ENCODE measurements at regions not wholly inside any gene's neighbourhood (a gene's known extent, or its start where the extent isn't known, plus 50 kb on each side); places are given as distances from the start of the nearest gene placed in this dataset.

DNA sequence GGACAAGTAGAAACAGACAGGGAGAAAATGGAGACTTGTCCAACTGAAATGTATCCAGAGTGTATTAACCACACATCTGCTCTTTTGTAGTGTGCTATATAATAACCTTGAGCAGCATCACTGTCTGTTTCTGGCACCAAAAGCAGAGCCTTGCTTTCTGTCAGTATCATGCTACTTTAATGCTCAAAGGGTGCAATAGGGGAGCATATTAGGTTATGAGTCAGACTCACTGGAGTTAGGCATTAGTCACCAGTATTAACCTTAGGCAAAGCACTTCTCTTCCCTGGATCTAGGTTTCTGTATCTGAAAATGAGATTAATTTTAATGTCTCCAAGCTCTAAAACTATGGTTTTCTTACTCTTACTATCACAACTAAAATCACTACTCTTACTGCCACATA is 280.1 kb downstream of the TFAP2B start:
- Histone ChIP-seq H3K9me2 (ENCODE audit: insufficient read depth, low read length) (no peaks in the 10 kb centered on the region), H3K4me3 (ENCODE audit: low read length) (no peak overlapping the region)

DNA sequence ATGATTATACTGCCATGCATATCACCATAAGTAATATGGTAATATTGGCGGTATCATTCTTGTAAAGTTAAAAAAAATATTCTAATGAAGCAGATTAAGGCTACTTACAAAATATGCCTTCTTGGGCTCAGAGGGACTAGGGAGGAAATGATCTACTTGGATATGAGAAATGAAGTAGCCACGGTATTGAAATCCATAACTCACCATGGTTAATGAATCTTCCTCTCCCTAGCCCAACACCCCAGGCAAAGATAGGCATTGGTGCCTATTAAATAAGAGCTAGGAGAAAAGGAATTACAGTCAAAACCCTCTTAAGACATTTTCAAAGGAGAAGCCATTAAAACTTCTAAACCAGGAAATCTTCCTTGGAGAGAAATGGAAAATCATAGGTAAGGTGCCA is 280.5 kb downstream of the TFAP2B start:
- Histone ChIP-seq H3K9me3 (ENCODE audit: low read length) (no peaks in the 10 kb centered on the region), H3K36me3 (ENCODE audit: insufficient read depth, low read length) (no peaks in the 10 kb centered on the region), H3K9me2 (ENCODE audit: insufficient read depth, low read length) (no peaks in the 10 kb centered on the region), H4K20me1 (ENCODE audit: insufficient read depth) (no peaks in the 10 kb centered on the region), H3K27ac (ENCODE audit: low read length) (no peak overlapping the region), H3K27me3 (ENCODE audit: insufficient read depth, low read depth, low read length) (no peaks in the 10 kb centered on the region), H3K9ac (ENCODE audit: low read length) (no peak overlapping the region), H3K4me2 (ENCODE audit: low read length) (no peak overlapping the region), H3K79me2 (replicated peaks; ENCODE audit: insufficient read depth, low read length) (no peaks in the 10 kb centered on the region), H3F3A (ENCODE audit: insufficient read depth, low read length, poor library complexity, severe bottlenecking) (no peaks in the 10 kb centered on the region), H2AFZ (ENCODE audit: low read depth, low read length) (no peak overlapping the region), H3K4me3 (ENCODE audit: low read length) (no peak overlapping the region)
- TF ChIP-seq TAF1 (IDR thresholded peaks at IDR 0.05; ENCODE audit: low read depth) (no peak), RAD21 (conservative IDR thresholded peaks at IDR 0.05) (no peak), MXI1 (conservative IDR thresholded peaks at IDR 0.05; ENCODE audit: poor library complexity, severe bottlenecking) (no peak), EZH2 (IDR thresholded peaks at IDR 0.05; ENCODE audit: borderline replicate concordance, insufficient read depth, low read length, poor library complexity, severe bottlenecking) (no peak), SMC3 (conservative IDR thresholded peaks at IDR 0.05; ENCODE audit: poor library complexity) (no peak), POLR2AphosphoS5 (IDR thresholded peaks at IDR 0.05) (no peak), EP300 (conservative IDR thresholded peaks at IDR 0.05; ENCODE audit: poor library complexity, severe bottlenecking) (no peak)
- TF ChIP-seq, protein P1, sequence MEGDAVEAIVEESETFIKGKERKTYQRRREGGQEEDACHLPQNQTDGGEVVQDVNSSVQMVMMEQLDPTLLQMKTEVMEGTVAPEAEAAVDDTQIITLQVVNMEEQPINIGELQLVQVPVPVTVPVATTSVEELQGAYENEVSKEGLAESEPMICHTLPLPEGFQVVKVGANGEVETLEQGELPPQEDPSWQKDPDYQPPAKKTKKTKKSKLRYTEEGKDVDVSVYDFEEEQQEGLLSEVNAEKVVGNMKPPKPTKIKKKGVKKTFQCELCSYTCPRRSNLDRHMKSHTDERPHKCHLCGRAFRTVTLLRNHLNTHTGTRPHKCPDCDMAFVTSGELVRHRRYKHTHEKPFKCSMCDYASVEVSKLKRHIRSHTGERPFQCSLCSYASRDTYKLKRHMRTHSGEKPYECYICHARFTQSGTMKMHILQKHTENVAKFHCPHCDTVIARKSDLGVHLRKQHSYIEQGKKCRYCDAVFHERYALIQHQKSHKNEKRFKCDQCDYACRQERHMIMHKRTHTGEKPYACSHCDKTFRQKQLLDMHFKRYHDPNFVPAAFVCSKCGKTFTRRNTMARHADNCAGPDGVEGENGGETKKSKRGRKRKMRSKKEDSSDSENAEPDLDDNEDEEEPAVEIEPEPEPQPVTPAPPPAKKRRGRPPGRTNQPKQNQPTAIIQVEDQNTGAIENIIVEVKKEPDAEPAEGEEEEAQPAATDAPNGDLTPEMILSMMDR (IDR thresholded peaks at IDR 0.05; ENCODE audit: poor library complexity, severe bottlenecking): no peak
- TF ChIP-seq, protein P2, sequence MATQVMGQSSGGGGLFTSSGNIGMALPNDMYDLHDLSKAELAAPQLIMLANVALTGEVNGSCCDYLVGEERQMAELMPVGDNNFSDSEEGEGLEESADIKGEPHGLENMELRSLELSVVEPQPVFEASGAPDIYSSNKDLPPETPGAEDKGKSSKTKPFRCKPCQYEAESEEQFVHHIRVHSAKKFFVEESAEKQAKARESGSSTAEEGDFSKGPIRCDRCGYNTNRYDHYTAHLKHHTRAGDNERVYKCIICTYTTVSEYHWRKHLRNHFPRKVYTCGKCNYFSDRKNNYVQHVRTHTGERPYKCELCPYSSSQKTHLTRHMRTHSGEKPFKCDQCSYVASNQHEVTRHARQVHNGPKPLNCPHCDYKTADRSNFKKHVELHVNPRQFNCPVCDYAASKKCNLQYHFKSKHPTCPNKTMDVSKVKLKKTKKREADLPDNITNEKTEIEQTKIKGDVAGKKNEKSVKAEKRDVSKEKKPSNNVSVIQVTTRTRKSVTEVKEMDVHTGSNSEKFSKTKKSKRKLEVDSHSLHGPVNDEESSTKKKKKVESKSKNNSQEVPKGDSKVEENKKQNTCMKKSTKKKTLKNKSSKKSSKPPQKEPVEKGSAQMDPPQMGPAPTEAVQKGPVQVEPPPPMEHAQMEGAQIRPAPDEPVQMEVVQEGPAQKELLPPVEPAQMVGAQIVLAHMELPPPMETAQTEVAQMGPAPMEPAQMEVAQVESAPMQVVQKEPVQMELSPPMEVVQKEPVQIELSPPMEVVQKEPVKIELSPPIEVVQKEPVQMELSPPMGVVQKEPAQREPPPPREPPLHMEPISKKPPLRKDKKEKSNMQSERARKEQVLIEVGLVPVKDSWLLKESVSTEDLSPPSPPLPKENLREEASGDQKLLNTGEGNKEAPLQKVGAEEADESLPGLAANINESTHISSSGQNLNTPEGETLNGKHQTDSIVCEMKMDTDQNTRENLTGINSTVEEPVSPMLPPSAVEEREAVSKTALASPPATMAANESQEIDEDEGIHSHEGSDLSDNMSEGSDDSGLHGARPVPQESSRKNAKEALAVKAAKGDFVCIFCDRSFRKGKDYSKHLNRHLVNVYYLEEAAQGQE (IDR thresholded peaks at IDR 0.05; ENCODE audit: borderline replicate concordance): no peak

More for the DNA sequence above, 280.1 kb downstream of the TFAP2B start:
- H3K79me2 ChIP-seq (replicated peaks; ENCODE audit: insufficient read depth, low read length): no peaks in the 10 kb centered on the region
- no peak overlapping the region for H2AFZ ChIP-seq (ENCODE audit: low read depth, low read length)
- no peak overlapping the region for H3K27ac ChIP-seq (ENCODE audit: low read length)
- H3K36me3 ChIP-seq (ENCODE audit: insufficient read depth, low read length): no peaks in the 10 kb centered on the region
- no peaks in the 10 kb centered on the region for H3K27me3 ChIP-seq (ENCODE audit: insufficient read depth, low read depth, low read length)
- H3K9me3 ChIP-seq (ENCODE audit: low read length): no peaks in the 10 kb centered on the region
- TF ChIP-seq EP300 (conservative IDR thresholded peaks at IDR 0.05; ENCODE audit: poor library complexity, severe bottlenecking): no peak
- TF ChIP-seq MXI1 (conservative IDR thresholded peaks at IDR 0.05; ENCODE audit: poor library complexity, severe bottlenecking): no peak
- TF ChIP-seq EZH2 (IDR thresholded peaks at IDR 0.05; ENCODE audit: borderline replicate concordance, insufficient read depth, low read length, poor library complexity, severe bottlenecking): no peak
- TF ChIP-seq, protein P2 (IDR thresholded peaks at IDR 0.05; ENCODE audit: borderline replicate concordance): no peak
- no peak for TF ChIP-seq POLR2AphosphoS5 (IDR thresholded peaks at IDR 0.05)
- TF ChIP-seq, protein P1 (IDR thresholded peaks at IDR 0.05; ENCODE audit: poor library complexity, severe bottlenecking): no peak
- TF ChIP-seq TAF1 (IDR thresholded peaks at IDR 0.05; ENCODE audit: low read depth): no peak
- TF ChIP-seq RAD21 (conservative IDR thresholded peaks at IDR 0.05): no peak
- TF ChIP-seq SMC3 (conservative IDR thresholded peaks at IDR 0.05; ENCODE audit: poor library complexity): no peak
- no peak overlapping the region for H3K4me2 ChIP-seq (ENCODE audit: low read length)
- H4K20me1 ChIP-seq (ENCODE audit: insufficient read depth): no peaks in the 10 kb centered on the region
- no peak overlapping the region for H3K9ac ChIP-seq (ENCODE audit: low read length)
- no peaks in the 10 kb centered on the region for H3F3A ChIP-seq (ENCODE audit: insufficient read depth, low read length, poor library complexity, severe bottlenecking)

All from neural cell (in vitro differentiated cells).